Transverse colon (tissue), 4 donors: ENCODE measurements at regions not wholly inside any gene's neighbourhood (a gene's known extent, or its start where the extent isn't known, plus 50 kb on each side); places are given as distances from the start of the nearest gene placed in this dataset.

Experiments
- DNase-seq: peaks from one replicate; pipeline ENCODE4 v3.0.0-alpha.2; 2019
- H3K27ac ChIP-seq, 4 donors: fragments of 200-600 bp; sonication (generic); 2 replicates each; pipeline ENCODE4 v1.5.1; 2016 to 2018; ENCODE audit warnings: inconsistent platforms in 4 of 4
- H3K27me3 ChIP-seq: fragments of 200-600 bp; sonication (generic); 2 replicates; pipeline ENCODE4 v1.5.1; 2017; ENCODE audit warnings: inconsistent platforms
- H3K36me3 ChIP-seq, 4 donors: fragments of 200-600 bp; sonication (generic); 2 replicates each; pipeline ENCODE4 v1.5.1; 2017 to 2019; ENCODE audit warnings: inconsistent platforms in 4 of 4
- H3K4me1 ChIP-seq, 4 donors: fragments of 200-600 bp; sonication (generic); 2 replicates each; pipeline ENCODE4 v1.5.1; 2017 to 2020; ENCODE audit warnings: inconsistent platforms in 4 of 4
- H3K4me3 ChIP-seq, 4 donors: fragments of 200-600 bp; sonication (generic); 1 replicate in 1 of 4; 2 replicates in 3 of 4; pipeline versions ENCODE4 v1.5.1 to v1.6.1; 2017 to 2019; ENCODE audit warnings: inconsistent platforms in 4 of 4
- H3K9me3 ChIP-seq, 2 donors: fragments of 200-600 bp; sonication (generic); 2 replicates each; pipeline ENCODE4 v1.5.1; 2017 to 2019; ENCODE audit warnings: inconsistent platforms in 2 of 2
- CTCF ChIP-seq, 5 experiments: fragments of 200-600 bp in 3 of 5; fragments of 450-650 bp in 2 of 5; sonication (generic) in 3 of 5; IDR thresholded peaks; 1 replicate in 2 of 5; 2 replicates in 3 of 5; pipeline ENCODE4 v1.5.1; 2016 to 2017; ENCODE audit warnings: antibody characterized with exemption in 5 of 5, inconsistent platforms in 3 of 5, mild to moderate bottlenecking in 2 of 5, moderate library complexity in 1 of 5
- EP300 ChIP-seq: sonication (generic); formaldehyde crosslinking; IDR thresholded peaks from one replicate; pipeline ENCODE4 v1.6.1; 2017; ENCODE audit warnings: antibody characterized with exemption, low read depth
- POLR2A ChIP-seq: fragments of 450-650 bp; IDR thresholded peaks from one replicate; pipeline ENCODE4 v1.6.1; 2016; ENCODE audit warnings: antibody characterized with exemption, mild to moderate bottlenecking, moderate library complexity
- POLR2AphosphoS5 ChIP-seq, 3 donors: sonication (generic); formaldehyde crosslinking; IDR thresholded peaks; one replicate each; pipeline ENCODE4 v1.6.1; 2016; ENCODE audit warnings: antibody characterized with exemption in 3 of 3
- WGBS, 2 donors: methylation state at CpG; one replicate each; pipeline ENCODE4 v1.1.5; 2018; ENCODE audit warnings: low coverage in 1 of 2; 5-methylcytosine and 5-hydroxymethylcytosine counted together
- in situ Hi-C, 4 donors: fragments of 200-750 bp; cut with MboI; loops; one replicate each; pipeline versions ENCODE4 v1.15.0 to v1.15.1; 2017; ENCODE audit warnings: low sequenced_read_pairs in 3 of 4, low pct_ligation_motif_present in 1 of 4, low pct_unique_long_range_greater_than_20kb in 1 of 4
- intact Hi-C: fragments of 100-400 bp; cut with DNase I; formaldehyde crosslinking; loops from one replicate; pipeline ENCODE4 v1.15.1; 2023; ENCODE audit warnings: low total_unique reads

- Histone ChIP-seq H3K9me3 (no peaks in the 10 kb centered on the region), H3K4me1 (no peaks in the 10 kb centered on the region), H3K27ac (no peak overlapping the region), H3K4me3 (no peak overlapping the region), H3K27me3 (no peaks in the 10 kb centered on the region), H3K36me3 (no peaks in the 10 kb centered on the region)
- DNase-seq: no peak
- 56 to 86% methylated on average over 1 of the region's 1 CpG for WGBS, 2 donors
- in situ Hi-C loops: no loop called here
- no peak for TF ChIP-seq CTCF (IDR thresholded peaks at IDR 0.05)
- TF ChIP-seq POLR2AphosphoS5 (IDR thresholded peaks at IDR 0.05): no peak
- no peak for TF ChIP-seq EP300
- TF ChIP-seq POLR2A: no peak
- intact Hi-C loops: no loop called here
These were observed 387.2 kb downstream of the GRB14 start for GRCh38 chr2:164234074-164234473.

- no peak for TF ChIP-seq CTCF (IDR thresholded peaks at IDR 0.05)
- TF ChIP-seq EP300: no peak
- no peak for TF ChIP-seq POLR2AphosphoS5 (IDR thresholded peaks at IDR 0.05)
- TF ChIP-seq POLR2A: no peak
- Histone ChIP-seq H3K4me1 (no peaks in the 10 kb centered on the region), H3K27ac (no peak overlapping the region), H3K9me3 (no peaks in the 10 kb centered on the region), H3K36me3 (no peaks in the 10 kb centered on the region), H3K27me3 (no peaks in the 10 kb centered on the region), H3K4me3 (no peak overlapping the region)
- intact Hi-C loops: no loop called here
- in situ Hi-C loops: no loop called here
- no peak for DNase-seq
These were observed 397.3 kb downstream of the GRB14 start for GRCh38 chr2:164224007-164224406.

GRCh38 chr2:164221473-164221872, 399.8 kb downstream of the GRB14 start:
- DNase-seq: no peak
- no peaks in the 10 kb centered on the region for H3K4me1 ChIP-seq
- H3K4me3 ChIP-seq: no peak overlapping the region
- no peaks in the 10 kb centered on the region for H3K27me3 ChIP-seq
- H3K27ac ChIP-seq: no peak overlapping the region
- in situ Hi-C loops: no loop called here
- WGBS, 2 donors: 79 to 82% methylated on average over 2 of the region's 2 CpGs
- TF ChIP-seq POLR2AphosphoS5 (IDR thresholded peaks at IDR 0.05): no peak
- TF ChIP-seq POLR2A: no peak
- no peak for TF ChIP-seq CTCF (IDR thresholded peaks at IDR 0.05)
- no peak for TF ChIP-seq EP300
- intact Hi-C loops: no loop called here
- H3K9me3 ChIP-seq: no peaks in the 10 kb centered on the region
- H3K36me3 ChIP-seq: no peaks in the 10 kb centered on the region

- no peaks in the 10 kb centered on the region for H3K4me1 ChIP-seq
- intact Hi-C loops: no loop called here
- H3K9me3 ChIP-seq: no peaks in the 10 kb centered on the region
- TF ChIP-seq CTCF (IDR thresholded peaks at IDR 0.05) (no peak), POLR2AphosphoS5 (IDR thresholded peaks at IDR 0.05) (no peak), POLR2A (no peak), EP300 (no peak)
- no peak overlapping the region for H3K27ac ChIP-seq
- in situ Hi-C loops: no loop called here
- WGBS, 2 donors: 74 to 84% methylated on average over 3 to 4 of the region's 4 CpGs
- no peaks in the 10 kb centered on the region for H3K36me3 ChIP-seq
- H3K27me3 ChIP-seq: no peaks in the 10 kb centered on the region
- no peak for DNase-seq
- no peak overlapping the region for H3K4me3 ChIP-seq
These were observed 401.0 kb downstream of the GRB14 start for GRCh38 chr2:164220265-164220664.
